ENCODE measurements at regions not wholly inside any gene's neighbourhood (a gene's known extent, or its start where the extent isn't known, plus 50 kb on each side); places are given as distances from the start of the nearest gene placed in this dataset.
A peak's percentile ranks its signal among the peaks of the same experiment; 100 is the strongest.
"Not testable (repeated sequence)": the region's sequence is repeated elsewhere in the genome, so short reads cannot be mapped to it uniquely, and the experiment has no call there.

- DNase-seq (ENCODE audit: low spot score), result peak; percentile 15
Measured at GRCh38 chr6:78231002-78231401, 578.2 kb downstream of the MEI4 start.

GRCh38 chr6:78243519-78243918 is 590.7 kb downstream of the MEI4 start:
- peak; percentile 19 for DNase-seq (ENCODE audit: low spot score)

GRCh38 chr6:78251931-78252330 is 599.1 kb downstream of the MEI4 start:
- DNase-seq (ENCODE audit: low spot score), result no peak

GRCh38 chr6:78253618-78254017 is 600.8 kb downstream of the MEI4 start:
- DNase-seq (ENCODE audit: low spot score), result no peak

- DNase-seq (ENCODE audit: low spot score), result no peak
Measured at GRCh38 chr6:78259935-78260334, 607.1 kb downstream of the MEI4 start.

- not testable (repeated sequence) for DNase-seq (ENCODE audit: low spot score)
Measured at GRCh38 chr6:78260427-78260826, 606.9 kb upstream of the IRAK1BP1 start.

- no peak for DNase-seq (ENCODE audit: low spot score)
Measured at GRCh38 chr6:78268591-78269452, 598.5 kb upstream of the IRAK1BP1 start.

GRCh38 chr6:78300885-78301284 is 566.5 kb upstream of the IRAK1BP1 start:
- no peak for DNase-seq (ENCODE audit: low spot score)

- DNase-seq (ENCODE audit: low spot score), result no peak
Measured at GRCh38 chr6:78302411-78302810, 564.9 kb upstream of the IRAK1BP1 start.

GRCh38 chr6:78308025-78308424 is 559.3 kb upstream of the IRAK1BP1 start:
- no peak for DNase-seq (ENCODE audit: low spot score)

- DNase-seq (ENCODE audit: low spot score), result no peak
Measured at GRCh38 chr6:78322068-78322845, 545.1 kb upstream of the IRAK1BP1 start.

GRCh38 chr6:78324213-78324612 is 543.1 kb upstream of the IRAK1BP1 start:
- no peak for DNase-seq (ENCODE audit: low spot score)

- no peak for DNase-seq (ENCODE audit: low spot score)
Measured at GRCh38 chr6:78340755-78341154, 526.6 kb upstream of the IRAK1BP1 start.

- DNase-seq (ENCODE audit: low spot score), result no peak
Measured at GRCh38 chr6:78345882-78346281, 521.5 kb upstream of the IRAK1BP1 start.

GRCh38 chr6:78347191-78347916 is 520.0 kb upstream of the IRAK1BP1 start:
- no peak for DNase-seq (ENCODE audit: low spot score)

GRCh38 chr6:78353040-78353439 is 514.3 kb upstream of the IRAK1BP1 start:
- no peak for DNase-seq (ENCODE audit: low spot score)

- DNase-seq (ENCODE audit: low spot score), result no peak
Measured at GRCh38 chr6:78363688-78364087, 503.7 kb upstream of the IRAK1BP1 start.

GRCh38 chr6:78365473-78365872 is 501.9 kb upstream of the IRAK1BP1 start:
- DNase-seq (ENCODE audit: low spot score), result no peak

- DNase-seq (ENCODE audit: low spot score), result no peak
Measured at GRCh38 chr6:78377056-78377455, 490.3 kb upstream of the IRAK1BP1 start.

- no peak for DNase-seq (ENCODE audit: low spot score)
Measured at GRCh38 chr6:78379982-78380381, 487.4 kb upstream of the IRAK1BP1 start.

GRCh38 chr6:78380541-78380940 is 486.8 kb upstream of the IRAK1BP1 start:
- no peak for DNase-seq (ENCODE audit: low spot score)

GRCh38 chr6:78383968-78384367 is 483.4 kb upstream of the IRAK1BP1 start:
- DNase-seq (ENCODE audit: low spot score), result no peak

All from H4 (cell line).